ENCODE measurements at regions not wholly inside any gene's neighbourhood (a gene's known extent, or its start where the extent isn't known, plus 50 kb on each side); places are given as distances from the start of the nearest gene placed in this dataset.

- Histone ChIP-seq H3K4me1 (no peaks in the 10 kb centered on the region), H3K4me3 (no peak overlapping the region), H3K36me3 (replicated peaks) (no peaks in the 10 kb centered on the region), H3K9me3 (no peaks in the 10 kb centered on the region), H3K27me3 (ENCODE audit: low read depth) (no peaks in the 10 kb centered on the region; the same call in 1 of the 2 replicates)
- in situ Hi-C loops (cut with MboI; ENCODE audit: low sequenced_read_pairs) = no loop called here
- DNase-seq (ENCODE audit: low spot score in 2 of 2) = no peak
These were observed 242.8 kb upstream of the CXCR4 start for GRCh38 chr2:136360790-136361189.

- no peaks in the 10 kb centered on the region for H3K4me1 ChIP-seq
- H3K36me3 ChIP-seq (replicated peaks) = no peaks in the 10 kb centered on the region
- in situ Hi-C loops (cut with MboI; ENCODE audit: low sequenced_read_pairs) = no loop called here
- no peak overlapping the region for H3K4me3 ChIP-seq
- no peak for DNase-seq (ENCODE audit: low spot score in 2 of 2)
- no peaks in the 10 kb centered on the region for H3K9me3 ChIP-seq
- H3K27me3 ChIP-seq (ENCODE audit: low read depth) = no peaks in the 10 kb centered on the region; the same call in 1 of the 2 replicates
These were observed 241.4 kb upstream of the CXCR4 start for GRCh38 chr2:136359121-136359965.

GRCh38 chr2:136358576-136358975, 240.6 kb upstream of the CXCR4 start:
- Histone ChIP-seq H3K4me3 (no peak overlapping the region), H3K27me3 (ENCODE audit: low read depth) (no peaks in the 10 kb centered on the region), H3K36me3 (replicated peaks) (no peaks in the 10 kb centered on the region), H3K4me1 (no peaks in the 10 kb centered on the region), H3K9me3 (no peaks in the 10 kb centered on the region)
- DNase-seq (ENCODE audit: low spot score in 2 of 2) = no peak
- in situ Hi-C loops (cut with MboI; ENCODE audit: low sequenced_read_pairs) = no loop called here

- Histone ChIP-seq H3K9me3 (no peaks in the 10 kb centered on the region), H3K4me3 (no peak overlapping the region), H3K4me1 (no peaks in the 10 kb centered on the region), H3K27me3 (ENCODE audit: low read depth) (no peaks in the 10 kb centered on the region), H3K36me3 (replicated peaks) (no peaks in the 10 kb centered on the region)
- no peak for DNase-seq (ENCODE audit: low spot score in 2 of 2)
- in situ Hi-C loops (cut with MboI; ENCODE audit: low sequenced_read_pairs) = no loop called here
These were observed 239.0 kb upstream of the CXCR4 start for GRCh38 chr2:136357007-136357380.

- no peak overlapping the region for H3K4me3 ChIP-seq
- H3K4me1 ChIP-seq = no peaks in the 10 kb centered on the region
- in situ Hi-C loops (cut with MboI; ENCODE audit: low sequenced_read_pairs) = no loop called here
- H3K36me3 ChIP-seq (replicated peaks) = no peaks in the 10 kb centered on the region
- no peaks in the 10 kb centered on the region for H3K27me3 ChIP-seq (ENCODE audit: low read depth)
- no peak for DNase-seq (ENCODE audit: low spot score in 2 of 2)
- no peaks in the 10 kb centered on the region for H3K9me3 ChIP-seq
These were observed 238.4 kb upstream of the CXCR4 start for GRCh38 chr2:136356125-136357006.

- in situ Hi-C loops (cut with MboI; ENCODE audit: low sequenced_read_pairs) = no loop called here
- no peaks in the 10 kb centered on the region for H3K36me3 ChIP-seq (replicated peaks)
- no peaks in the 10 kb centered on the region for H3K4me1 ChIP-seq
- H3K4me3 ChIP-seq = no peak overlapping the region
- H3K27me3 ChIP-seq (ENCODE audit: low read depth) = no peaks in the 10 kb centered on the region
- no peaks in the 10 kb centered on the region for H3K9me3 ChIP-seq
- no peak for DNase-seq (ENCODE audit: low spot score in 2 of 2)
These were observed 233.7 kb upstream of the CXCR4 start for GRCh38 chr2:136351684-136352083.

GRCh38 chr2:136347981-136348380, 230.0 kb upstream of the CXCR4 start:
- Histone ChIP-seq H3K4me1 (no peaks in the 10 kb centered on the region), H3K9me3 (no peaks in the 10 kb centered on the region), H3K36me3 (replicated peaks) (no peaks in the 10 kb centered on the region), H3K27me3 (ENCODE audit: low read depth) (no peaks in the 10 kb centered on the region), H3K4me3 (no peak overlapping the region)
- DNase-seq (ENCODE audit: low spot score in 2 of 2) = no peak
- in situ Hi-C loops (cut with MboI; ENCODE audit: low sequenced_read_pairs) = no loop called here

- no peak for DNase-seq (ENCODE audit: low spot score in 2 of 2)
- Histone ChIP-seq H3K4me3 (no peak overlapping the region), H3K4me1 (no peaks in the 10 kb centered on the region), H3K36me3 (replicated peaks) (no peaks in the 10 kb centered on the region), H3K9me3 (no peaks in the 10 kb centered on the region), H3K27me3 (ENCODE audit: low read depth) (no peaks in the 10 kb centered on the region)
- in situ Hi-C loops (cut with MboI; ENCODE audit: low sequenced_read_pairs) = no loop called here
These were observed 226.4 kb upstream of the CXCR4 start for GRCh38 chr2:136344339-136344738.

GRCh38 chr2:136342138-136342537, 224.2 kb upstream of the CXCR4 start:
- no peak for DNase-seq (ENCODE audit: low spot score in 2 of 2)
- no peaks in the 10 kb centered on the region for H3K36me3 ChIP-seq (replicated peaks)
- H3K4me3 ChIP-seq = no peak overlapping the region
- in situ Hi-C loops (cut with MboI; ENCODE audit: low sequenced_read_pairs) = no loop called here
- no peaks in the 10 kb centered on the region for H3K4me1 ChIP-seq
- no peaks in the 10 kb centered on the region for H3K27me3 ChIP-seq (ENCODE audit: low read depth)
- no peaks in the 10 kb centered on the region for H3K9me3 ChIP-seq

GRCh38 chr2:136334967-136335366, 217.0 kb upstream of the CXCR4 start:
- Histone ChIP-seq H3K4me1 (no peaks in the 10 kb centered on the region), H3K9me3 (no peaks in the 10 kb centered on the region), H3K36me3 (replicated peaks) (no peaks in the 10 kb centered on the region), H3K4me3 (no peak overlapping the region), H3K27me3 (ENCODE audit: low read depth) (no peaks in the 10 kb centered on the region)
- DNase-seq (ENCODE audit: low spot score in 2 of 2) = no peak
- in situ Hi-C loops (cut with MboI; ENCODE audit: low sequenced_read_pairs) = no loop called here

- in situ Hi-C loops (cut with MboI; ENCODE audit: low sequenced_read_pairs) = no loop called here
- Histone ChIP-seq H3K36me3 (replicated peaks) (no peaks in the 10 kb centered on the region), H3K27me3 (ENCODE audit: low read depth) (no peaks in the 10 kb centered on the region)
These were observed 214.6 kb upstream of the CXCR4 start for GRCh38 chr2:136332436-136333095.

GRCh38 chr2:136331226-136331625, 213.3 kb upstream of the CXCR4 start:
- DNase-seq (ENCODE audit: low spot score in 2 of 2) = no peak
- in situ Hi-C loops (cut with MboI; ENCODE audit: low sequenced_read_pairs) = no loop called here
- no peaks in the 10 kb centered on the region for H3K27me3 ChIP-seq (ENCODE audit: low read depth)
- H3K36me3 ChIP-seq (replicated peaks) = no peaks in the 10 kb centered on the region
- no peak overlapping the region for H3K4me3 ChIP-seq
- H3K9me3 ChIP-seq = no peaks in the 10 kb centered on the region
- no peaks in the 10 kb centered on the region for H3K4me1 ChIP-seq

More at GRCh38 chr2:136332436-136333095, 214.6 kb upstream of the CXCR4 start:
- Histone ChIP-seq H3K4me1 (no peaks in the 10 kb centered on the region), H3K4me3 (no peak overlapping the region), H3K9me3 (no peaks in the 10 kb centered on the region)
- DNase-seq (ENCODE audit: low spot score in 2 of 2) = no peak

- peaks cover 5% of the 10 kb centered on the region; the same call in 1 of the 2 replicates for H3K4me1 ChIP-seq
- H3K36me3 ChIP-seq (replicated peaks) = no peaks in the 10 kb centered on the region; the same call in 1 of the 2 replicates
- H3K4me3 ChIP-seq = no peak overlapping the region
- DNase-seq (ENCODE audit: low spot score in 2 of 2) = no peak
- no peaks in the 10 kb centered on the region for H3K27me3 ChIP-seq (ENCODE audit: low read depth)
- in situ Hi-C loops (cut with MboI; ENCODE audit: low sequenced_read_pairs) = no loop called here
- H3K9me3 ChIP-seq = no peaks in the 10 kb centered on the region
These were observed 210.4 kb upstream of the CXCR4 start for GRCh38 chr2:136328207-136328795.
